Thyroid gland (tissue), 4 donors: ENCODE measurements at regions not wholly inside any gene's neighbourhood (a gene's known extent, or its start where the extent isn't known, plus 50 kb on each side); places are given as distances from the start of the nearest gene placed in this dataset.

ENCODE experiments used
- POLR2A ChIP-seq, 2 donors: fragments of 450-650 bp; IDR thresholded peaks; one replicate each; pipeline ENCODE4 v1.6.1; 2017; ENCODE audit warnings: antibody characterized with exemption in 2 of 2, mild to moderate bottlenecking in 2 of 2, moderate library complexity in 1 of 2
- TF ChIP-seq, protein P1 (sequence below), 6 experiments: fragments of 200-600 bp in 3 of 6; fragments of 450-650 bp in 3 of 6; sonication (generic) in 3 of 6; IDR thresholded peaks; one replicate each; pipeline ENCODE4 v1.5.1; 2016 to 2019; ENCODE audit warnings: antibody characterized with exemption in 6 of 6, mild to moderate bottlenecking in 2 of 6, inconsistent platforms in 1 of 6, moderate library complexity in 1 of 6

DNA sequence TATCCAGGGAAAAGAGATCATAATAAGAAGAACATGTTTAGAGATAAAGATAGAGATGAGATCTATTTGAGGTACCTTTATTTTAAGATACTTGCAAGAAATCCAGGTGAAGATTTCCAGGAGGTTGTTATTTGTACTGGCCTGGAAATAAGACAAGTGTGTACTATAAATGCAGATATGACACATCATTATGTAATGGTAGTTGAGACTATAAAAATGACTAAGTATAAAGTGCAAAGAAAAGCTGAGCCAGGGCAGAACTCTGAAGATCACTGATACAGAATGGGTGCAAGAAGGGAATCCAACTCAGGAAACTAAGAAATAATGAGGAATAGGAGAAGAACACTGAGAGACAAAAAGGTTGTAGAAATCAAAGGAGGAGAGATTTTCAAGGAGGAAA, 378.2 kb upstream of the PBX1 start:
- TF ChIP-seq, protein P1, sequence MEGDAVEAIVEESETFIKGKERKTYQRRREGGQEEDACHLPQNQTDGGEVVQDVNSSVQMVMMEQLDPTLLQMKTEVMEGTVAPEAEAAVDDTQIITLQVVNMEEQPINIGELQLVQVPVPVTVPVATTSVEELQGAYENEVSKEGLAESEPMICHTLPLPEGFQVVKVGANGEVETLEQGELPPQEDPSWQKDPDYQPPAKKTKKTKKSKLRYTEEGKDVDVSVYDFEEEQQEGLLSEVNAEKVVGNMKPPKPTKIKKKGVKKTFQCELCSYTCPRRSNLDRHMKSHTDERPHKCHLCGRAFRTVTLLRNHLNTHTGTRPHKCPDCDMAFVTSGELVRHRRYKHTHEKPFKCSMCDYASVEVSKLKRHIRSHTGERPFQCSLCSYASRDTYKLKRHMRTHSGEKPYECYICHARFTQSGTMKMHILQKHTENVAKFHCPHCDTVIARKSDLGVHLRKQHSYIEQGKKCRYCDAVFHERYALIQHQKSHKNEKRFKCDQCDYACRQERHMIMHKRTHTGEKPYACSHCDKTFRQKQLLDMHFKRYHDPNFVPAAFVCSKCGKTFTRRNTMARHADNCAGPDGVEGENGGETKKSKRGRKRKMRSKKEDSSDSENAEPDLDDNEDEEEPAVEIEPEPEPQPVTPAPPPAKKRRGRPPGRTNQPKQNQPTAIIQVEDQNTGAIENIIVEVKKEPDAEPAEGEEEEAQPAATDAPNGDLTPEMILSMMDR (IDR thresholded peaks at IDR 0.05), result no peak
- no peak for TF ChIP-seq POLR2A (IDR thresholded peaks at IDR 0.05)
